ENCODE measurements at regions not wholly inside any gene's neighbourhood (a gene's known extent, or its start where the extent isn't known, plus 50 kb on each side); places are given as distances from the start of the nearest gene placed in this dataset.

DNA sequence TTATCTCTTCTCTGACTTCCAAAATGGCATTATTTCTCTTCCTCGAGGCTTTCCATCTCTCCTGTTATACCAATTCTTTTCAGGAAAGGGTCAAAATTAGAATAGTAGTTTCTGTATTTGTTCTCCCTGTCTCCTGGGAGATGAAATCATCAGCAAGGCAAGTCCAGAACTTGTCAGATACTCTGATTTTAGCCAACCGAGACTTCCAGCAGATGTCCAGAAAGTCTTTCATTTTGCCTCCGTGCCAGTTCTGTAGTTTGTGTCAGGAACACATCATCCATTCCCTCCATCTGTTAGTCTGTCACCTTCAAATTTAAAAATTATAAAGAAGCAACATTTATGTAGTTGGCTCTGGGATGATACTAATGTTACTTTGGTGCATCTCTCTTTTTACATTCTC is 275.7 kb downstream of the CCDC59 start:
- no peak overlapping the region for H3K27ac ChIP-seq (ENCODE audit: low read depth in 1 of 2, low read length in 2 of 2)
- TF ChIP-seq, protein P1, sequence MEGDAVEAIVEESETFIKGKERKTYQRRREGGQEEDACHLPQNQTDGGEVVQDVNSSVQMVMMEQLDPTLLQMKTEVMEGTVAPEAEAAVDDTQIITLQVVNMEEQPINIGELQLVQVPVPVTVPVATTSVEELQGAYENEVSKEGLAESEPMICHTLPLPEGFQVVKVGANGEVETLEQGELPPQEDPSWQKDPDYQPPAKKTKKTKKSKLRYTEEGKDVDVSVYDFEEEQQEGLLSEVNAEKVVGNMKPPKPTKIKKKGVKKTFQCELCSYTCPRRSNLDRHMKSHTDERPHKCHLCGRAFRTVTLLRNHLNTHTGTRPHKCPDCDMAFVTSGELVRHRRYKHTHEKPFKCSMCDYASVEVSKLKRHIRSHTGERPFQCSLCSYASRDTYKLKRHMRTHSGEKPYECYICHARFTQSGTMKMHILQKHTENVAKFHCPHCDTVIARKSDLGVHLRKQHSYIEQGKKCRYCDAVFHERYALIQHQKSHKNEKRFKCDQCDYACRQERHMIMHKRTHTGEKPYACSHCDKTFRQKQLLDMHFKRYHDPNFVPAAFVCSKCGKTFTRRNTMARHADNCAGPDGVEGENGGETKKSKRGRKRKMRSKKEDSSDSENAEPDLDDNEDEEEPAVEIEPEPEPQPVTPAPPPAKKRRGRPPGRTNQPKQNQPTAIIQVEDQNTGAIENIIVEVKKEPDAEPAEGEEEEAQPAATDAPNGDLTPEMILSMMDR (IDR thresholded peaks at IDR 0.05; ENCODE audit: low read depth, low read length, missing input control): no peak
- TF ChIP-seq NR2F2 (IDR thresholded peaks at IDR 0.05) (no peak), RAD21 (IDR thresholded peaks at IDR 0.05) (no peak), GABPA (IDR thresholded peaks at IDR 0.05 in 1 of 2, conservative IDR thresholded peaks at IDR 0.05 in 1 of 2) (no peak), SP1 (IDR thresholded peaks at IDR 0.05) (no peak), HNF4G (IDR thresholded peaks at IDR 0.05) (no peak), YY1 (IDR thresholded peaks at IDR 0.05) (no peak), HNF4A (conservative IDR thresholded peaks at IDR 0.05) (no peak), FOXA1 (IDR thresholded peaks at IDR 0.05) (no peak), EGR1 (IDR thresholded peaks at IDR 0.05; ENCODE audit: low read depth in 2 of 2) (no peak), TAF1 (conservative IDR thresholded peaks at IDR 0.05) (no peak), JUND (IDR thresholded peaks at IDR 0.05) (no peak), FOXA2 (IDR thresholded peaks at IDR 0.05) (no peak)
- TF ChIP-seq, protein P2, sequence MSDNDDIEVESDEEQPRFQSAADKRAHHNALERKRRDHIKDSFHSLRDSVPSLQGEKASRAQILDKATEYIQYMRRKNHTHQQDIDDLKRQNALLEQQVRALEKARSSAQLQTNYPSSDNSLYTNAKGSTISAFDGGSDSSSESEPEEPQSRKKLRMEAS (IDR thresholded peaks at IDR 0.05): no peak
- TF ChIP-seq, protein P3, sequence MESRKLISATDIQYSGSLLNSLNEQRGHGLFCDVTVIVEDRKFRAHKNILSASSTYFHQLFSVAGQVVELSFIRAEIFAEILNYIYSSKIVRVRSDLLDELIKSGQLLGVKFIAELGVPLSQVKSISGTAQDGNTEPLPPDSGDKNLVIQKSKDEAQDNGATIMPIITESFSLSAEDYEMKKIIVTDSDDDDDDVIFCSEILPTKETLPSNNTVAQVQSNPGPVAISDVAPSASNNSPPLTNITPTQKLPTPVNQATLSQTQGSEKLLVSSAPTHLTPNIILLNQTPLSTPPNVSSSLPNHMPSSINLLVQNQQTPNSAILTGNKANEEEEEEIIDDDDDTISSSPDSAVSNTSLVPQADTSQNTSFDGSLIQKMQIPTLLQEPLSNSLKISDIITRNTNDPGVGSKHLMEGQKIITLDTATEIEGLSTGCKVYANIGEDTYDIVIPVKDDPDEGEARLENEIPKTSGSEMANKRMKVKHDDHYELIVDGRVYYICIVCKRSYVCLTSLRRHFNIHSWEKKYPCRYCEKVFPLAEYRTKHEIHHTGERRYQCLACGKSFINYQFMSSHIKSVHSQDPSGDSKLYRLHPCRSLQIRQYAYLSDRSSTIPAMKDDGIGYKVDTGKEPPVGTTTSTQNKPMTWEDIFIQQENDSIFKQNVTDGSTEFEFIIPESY (IDR thresholded peaks at IDR 0.05): no peak
- TF ChIP-seq, protein P4, sequence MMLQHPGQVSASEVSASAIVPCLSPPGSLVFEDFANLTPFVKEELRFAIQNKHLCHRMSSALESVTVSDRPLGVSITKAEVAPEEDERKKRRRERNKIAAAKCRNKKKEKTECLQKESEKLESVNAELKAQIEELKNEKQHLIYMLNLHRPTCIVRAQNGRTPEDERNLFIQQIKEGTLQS (IDR thresholded peaks at IDR 0.05): no peak
- no peaks in the 10 kb centered on the region for H3K36me3 ChIP-seq (ENCODE audit: control insufficient read depth in 4 of 4, insufficient read depth in 3 of 4, low read depth in 1 of 4, low read length in 3 of 4)
- no peaks in the 10 kb centered on the region for H3K4me1 ChIP-seq (ENCODE audit: control insufficient read depth in 4 of 4, insufficient read depth in 4 of 4, low read length in 3 of 4)
- WGBS: 58% methylated on average over 3 of the region's 3 CpGs
- H3K9me3 ChIP-seq (ENCODE audit: control insufficient read depth in 4 of 4, low read length in 3 of 4): no peaks in the 10 kb centered on the region
- no peak overlapping the region for H3K4me3 ChIP-seq (ENCODE audit: low read depth in 1 of 3, low read length in 3 of 3)
- no peak overlapping the region for H3K9ac ChIP-seq (ENCODE audit: low read depth in 1 of 2, low read length in 2 of 2)
- H3K27me3 ChIP-seq (ENCODE audit: control insufficient read depth in 4 of 4, insufficient read depth in 4 of 4, low read length in 3 of 4): no peaks in the 10 kb centered on the region
- no peak for DNase-seq (ENCODE audit: low spot score)

DNA sequence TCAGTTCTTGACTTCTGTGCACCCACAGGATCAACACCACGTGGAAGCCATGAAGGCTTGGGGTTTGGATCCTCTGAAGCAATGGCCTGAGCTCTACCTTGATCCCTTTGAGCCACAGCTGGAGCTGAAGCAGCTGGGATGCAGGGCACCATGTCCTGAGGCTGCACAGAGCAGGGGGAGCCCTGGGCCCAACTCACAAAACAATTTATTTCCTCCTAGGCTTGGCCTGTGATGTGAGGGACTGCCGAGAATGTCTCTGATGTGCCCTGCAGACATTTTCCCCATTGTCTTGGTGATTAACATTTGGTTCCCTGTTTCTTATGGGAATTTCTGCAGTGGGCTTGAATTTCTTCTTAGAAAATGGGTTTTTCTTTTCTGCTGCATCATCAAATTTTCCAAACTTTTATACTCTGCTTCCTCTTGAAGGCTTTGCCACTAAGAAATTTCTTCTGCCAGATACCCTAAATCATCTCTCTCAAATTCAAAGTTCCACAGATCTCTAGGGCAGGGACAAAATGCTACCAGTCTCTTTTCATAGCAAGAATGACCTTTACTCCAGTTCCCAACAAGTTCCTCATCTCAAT is 288.2 kb downstream of the CCDC59 start:
- DNase-seq (ENCODE audit: low spot score): no peak
- no peaks in the 10 kb centered on the region for H3K9me3 ChIP-seq (ENCODE audit: control insufficient read depth in 4 of 4, low read length in 3 of 4)
- no peak overlapping the region for H3K4me3 ChIP-seq (ENCODE audit: low read depth in 1 of 3, low read length in 3 of 3)
- no peaks in the 10 kb centered on the region for H3K27me3 ChIP-seq (ENCODE audit: control insufficient read depth in 4 of 4, insufficient read depth in 4 of 4, low read length in 3 of 4)
- no peak overlapping the region for H3K9ac ChIP-seq (ENCODE audit: low read depth in 1 of 2, low read length in 2 of 2)
- no peaks in the 10 kb centered on the region for H3K4me1 ChIP-seq (ENCODE audit: control insufficient read depth in 4 of 4, insufficient read depth in 4 of 4, low read length in 3 of 4)
- H3K27ac ChIP-seq (ENCODE audit: low read depth in 1 of 2, low read length in 2 of 2): no peak overlapping the region
- 43% methylated on average over 2 of the region's 2 CpGs for WGBS
- H3K36me3 ChIP-seq (ENCODE audit: control insufficient read depth in 4 of 4, insufficient read depth in 3 of 4, low read depth in 1 of 4, low read length in 3 of 4): no peaks in the 10 kb centered on the region
- TF ChIP-seq FOXA1 (IDR thresholded peaks at IDR 0.05) (no peak), NR2F2 (IDR thresholded peaks at IDR 0.05) (no peak), RAD21 (IDR thresholded peaks at IDR 0.05) (no peak), TAF1 (conservative IDR thresholded peaks at IDR 0.05) (no peak), JUND (IDR thresholded peaks at IDR 0.05) (no peak), FOXA2 (IDR thresholded peaks at IDR 0.05) (no peak), SP1 (IDR thresholded peaks at IDR 0.05) (no peak), HNF4G (IDR thresholded peaks at IDR 0.05) (no peak), YY1 (IDR thresholded peaks at IDR 0.05) (no peak), RXRA (IDR thresholded peaks at IDR 0.05) (no peak), EGR1 (IDR thresholded peaks at IDR 0.05; ENCODE audit: low read depth in 2 of 2) (no peak)
- TF ChIP-seq, protein P5, sequence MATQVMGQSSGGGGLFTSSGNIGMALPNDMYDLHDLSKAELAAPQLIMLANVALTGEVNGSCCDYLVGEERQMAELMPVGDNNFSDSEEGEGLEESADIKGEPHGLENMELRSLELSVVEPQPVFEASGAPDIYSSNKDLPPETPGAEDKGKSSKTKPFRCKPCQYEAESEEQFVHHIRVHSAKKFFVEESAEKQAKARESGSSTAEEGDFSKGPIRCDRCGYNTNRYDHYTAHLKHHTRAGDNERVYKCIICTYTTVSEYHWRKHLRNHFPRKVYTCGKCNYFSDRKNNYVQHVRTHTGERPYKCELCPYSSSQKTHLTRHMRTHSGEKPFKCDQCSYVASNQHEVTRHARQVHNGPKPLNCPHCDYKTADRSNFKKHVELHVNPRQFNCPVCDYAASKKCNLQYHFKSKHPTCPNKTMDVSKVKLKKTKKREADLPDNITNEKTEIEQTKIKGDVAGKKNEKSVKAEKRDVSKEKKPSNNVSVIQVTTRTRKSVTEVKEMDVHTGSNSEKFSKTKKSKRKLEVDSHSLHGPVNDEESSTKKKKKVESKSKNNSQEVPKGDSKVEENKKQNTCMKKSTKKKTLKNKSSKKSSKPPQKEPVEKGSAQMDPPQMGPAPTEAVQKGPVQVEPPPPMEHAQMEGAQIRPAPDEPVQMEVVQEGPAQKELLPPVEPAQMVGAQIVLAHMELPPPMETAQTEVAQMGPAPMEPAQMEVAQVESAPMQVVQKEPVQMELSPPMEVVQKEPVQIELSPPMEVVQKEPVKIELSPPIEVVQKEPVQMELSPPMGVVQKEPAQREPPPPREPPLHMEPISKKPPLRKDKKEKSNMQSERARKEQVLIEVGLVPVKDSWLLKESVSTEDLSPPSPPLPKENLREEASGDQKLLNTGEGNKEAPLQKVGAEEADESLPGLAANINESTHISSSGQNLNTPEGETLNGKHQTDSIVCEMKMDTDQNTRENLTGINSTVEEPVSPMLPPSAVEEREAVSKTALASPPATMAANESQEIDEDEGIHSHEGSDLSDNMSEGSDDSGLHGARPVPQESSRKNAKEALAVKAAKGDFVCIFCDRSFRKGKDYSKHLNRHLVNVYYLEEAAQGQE (IDR thresholded peaks at IDR 0.05): no peak
- TF ChIP-seq, protein P3 (IDR thresholded peaks at IDR 0.05): no peak
- TF ChIP-seq, protein P2 (IDR thresholded peaks at IDR 0.05): no peak
- TF ChIP-seq, protein P4 (IDR thresholded peaks at IDR 0.05): no peak
